Transverse colon (tissue), 4 donors: ENCODE measurements at regions not wholly inside any gene's neighbourhood (a gene's known extent, or its start where the extent isn't known, plus 50 kb on each side); places are given as distances from the start of the nearest gene placed in this dataset.

ENCODE experiments used
- DNase-seq: peaks from one replicate; pipeline ENCODE4 v3.0.0-alpha.2; 2019
- H3K27ac ChIP-seq, 4 donors: fragments of 200-600 bp; sonication (generic); 2 replicates each; pipeline ENCODE4 v1.5.1; 2016 to 2018; ENCODE audit warnings: inconsistent platforms in 4 of 4
- H3K27me3 ChIP-seq: fragments of 200-600 bp; sonication (generic); 2 replicates; pipeline ENCODE4 v1.5.1; 2017; ENCODE audit warnings: inconsistent platforms
- H3K36me3 ChIP-seq, 4 donors: fragments of 200-600 bp; sonication (generic); 2 replicates each; pipeline ENCODE4 v1.5.1; 2017 to 2019; ENCODE audit warnings: inconsistent platforms in 4 of 4
- H3K4me1 ChIP-seq, 4 donors: fragments of 200-600 bp; sonication (generic); 2 replicates each; pipeline ENCODE4 v1.5.1; 2017 to 2020; ENCODE audit warnings: inconsistent platforms in 4 of 4
- H3K4me3 ChIP-seq, 4 donors: fragments of 200-600 bp; sonication (generic); 1 replicate in 1 of 4; 2 replicates in 3 of 4; pipeline versions ENCODE4 v1.5.1 to v1.6.1; 2017 to 2019; ENCODE audit warnings: inconsistent platforms in 4 of 4
- H3K9me3 ChIP-seq, 2 donors: fragments of 200-600 bp; sonication (generic); 2 replicates each; pipeline ENCODE4 v1.5.1; 2017 to 2019; ENCODE audit warnings: inconsistent platforms in 2 of 2
- EP300 ChIP-seq: sonication (generic); formaldehyde crosslinking; IDR thresholded peaks from one replicate; pipeline ENCODE4 v1.6.1; 2017; ENCODE audit warnings: antibody characterized with exemption, low read depth
- POLR2A ChIP-seq: fragments of 450-650 bp; IDR thresholded peaks from one replicate; pipeline ENCODE4 v1.6.1; 2016; ENCODE audit warnings: antibody characterized with exemption, mild to moderate bottlenecking, moderate library complexity
- POLR2AphosphoS5 ChIP-seq, 3 donors: sonication (generic); formaldehyde crosslinking; IDR thresholded peaks; one replicate each; pipeline ENCODE4 v1.6.1; 2016; ENCODE audit warnings: antibody characterized with exemption in 3 of 3
- WGBS, 2 donors: methylation state at CpG; one replicate each; pipeline ENCODE4 v1.1.5; 2018; ENCODE audit warnings: low coverage in 1 of 2; 5-methylcytosine and 5-hydroxymethylcytosine counted together
- in situ Hi-C, 4 donors: fragments of 200-750 bp; cut with MboI; loops; one replicate each; pipeline versions ENCODE4 v1.15.0 to v1.15.1; 2017; ENCODE audit warnings: low sequenced_read_pairs in 3 of 4, low pct_ligation_motif_present in 1 of 4, low pct_unique_long_range_greater_than_20kb in 1 of 4
- intact Hi-C: fragments of 100-400 bp; cut with DNase I; formaldehyde crosslinking; loops from one replicate; pipeline ENCODE4 v1.15.1; 2023; ENCODE audit warnings: low total_unique reads
- TF ChIP-seq, protein P1 (sequence below), 5 experiments: fragments of 200-600 bp in 3 of 5; fragments of 450-650 bp in 2 of 5; sonication (generic) in 3 of 5; IDR thresholded peaks; 1 replicate in 2 of 5; 2 replicates in 3 of 5; pipeline ENCODE4 v1.5.1; 2016 to 2017; ENCODE audit warnings: antibody characterized with exemption in 5 of 5, inconsistent platforms in 3 of 5, mild to moderate bottlenecking in 2 of 5, moderate library complexity in 1 of 5

DNA sequence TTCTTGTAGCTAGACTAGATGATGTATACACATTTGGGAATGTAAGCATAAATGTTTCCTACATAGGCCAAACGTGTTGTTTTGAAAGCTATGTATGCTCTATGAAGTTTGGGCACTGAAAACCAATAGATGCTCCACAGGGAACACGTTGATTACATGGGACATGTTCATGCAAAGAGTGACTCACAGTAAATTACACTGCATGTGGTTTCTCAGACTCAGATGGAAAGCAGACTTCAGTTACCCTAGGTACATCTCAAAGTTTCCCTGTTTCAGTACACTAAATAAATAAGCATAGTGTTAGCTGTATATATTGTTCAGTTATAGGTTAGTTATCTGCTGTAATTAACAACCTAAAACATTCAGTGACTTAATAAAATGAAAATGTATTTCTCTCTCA lies 301.9 kb upstream of the RUNX1 start:
- in situ Hi-C loops (no loop called here), intact Hi-C loops (no loop called here)
- no peak for DNase-seq
- TF ChIP-seq POLR2AphosphoS5 (IDR thresholded peaks at IDR 0.05) (no peak), POLR2A (no peak), EP300 (no peak)
- TF ChIP-seq, protein P1, sequence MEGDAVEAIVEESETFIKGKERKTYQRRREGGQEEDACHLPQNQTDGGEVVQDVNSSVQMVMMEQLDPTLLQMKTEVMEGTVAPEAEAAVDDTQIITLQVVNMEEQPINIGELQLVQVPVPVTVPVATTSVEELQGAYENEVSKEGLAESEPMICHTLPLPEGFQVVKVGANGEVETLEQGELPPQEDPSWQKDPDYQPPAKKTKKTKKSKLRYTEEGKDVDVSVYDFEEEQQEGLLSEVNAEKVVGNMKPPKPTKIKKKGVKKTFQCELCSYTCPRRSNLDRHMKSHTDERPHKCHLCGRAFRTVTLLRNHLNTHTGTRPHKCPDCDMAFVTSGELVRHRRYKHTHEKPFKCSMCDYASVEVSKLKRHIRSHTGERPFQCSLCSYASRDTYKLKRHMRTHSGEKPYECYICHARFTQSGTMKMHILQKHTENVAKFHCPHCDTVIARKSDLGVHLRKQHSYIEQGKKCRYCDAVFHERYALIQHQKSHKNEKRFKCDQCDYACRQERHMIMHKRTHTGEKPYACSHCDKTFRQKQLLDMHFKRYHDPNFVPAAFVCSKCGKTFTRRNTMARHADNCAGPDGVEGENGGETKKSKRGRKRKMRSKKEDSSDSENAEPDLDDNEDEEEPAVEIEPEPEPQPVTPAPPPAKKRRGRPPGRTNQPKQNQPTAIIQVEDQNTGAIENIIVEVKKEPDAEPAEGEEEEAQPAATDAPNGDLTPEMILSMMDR (IDR thresholded peaks at IDR 0.05), result no peak
- Histone ChIP-seq H3K9me3 (no peaks in the 10 kb centered on the region), H3K4me1 (peaks cover 0 to 2% (median 0%) of the 10 kb centered on the region in 4 donors), H3K4me3 (no peak overlapping the region), H3K36me3 (no peaks in the 10 kb centered on the region), H3K27ac (no peak overlapping the region), H3K27me3 (no peaks in the 10 kb centered on the region)
- WGBS, 2 donors, result 59 to 65% methylated on average over 2 of the region's 2 CpGs

DNA sequence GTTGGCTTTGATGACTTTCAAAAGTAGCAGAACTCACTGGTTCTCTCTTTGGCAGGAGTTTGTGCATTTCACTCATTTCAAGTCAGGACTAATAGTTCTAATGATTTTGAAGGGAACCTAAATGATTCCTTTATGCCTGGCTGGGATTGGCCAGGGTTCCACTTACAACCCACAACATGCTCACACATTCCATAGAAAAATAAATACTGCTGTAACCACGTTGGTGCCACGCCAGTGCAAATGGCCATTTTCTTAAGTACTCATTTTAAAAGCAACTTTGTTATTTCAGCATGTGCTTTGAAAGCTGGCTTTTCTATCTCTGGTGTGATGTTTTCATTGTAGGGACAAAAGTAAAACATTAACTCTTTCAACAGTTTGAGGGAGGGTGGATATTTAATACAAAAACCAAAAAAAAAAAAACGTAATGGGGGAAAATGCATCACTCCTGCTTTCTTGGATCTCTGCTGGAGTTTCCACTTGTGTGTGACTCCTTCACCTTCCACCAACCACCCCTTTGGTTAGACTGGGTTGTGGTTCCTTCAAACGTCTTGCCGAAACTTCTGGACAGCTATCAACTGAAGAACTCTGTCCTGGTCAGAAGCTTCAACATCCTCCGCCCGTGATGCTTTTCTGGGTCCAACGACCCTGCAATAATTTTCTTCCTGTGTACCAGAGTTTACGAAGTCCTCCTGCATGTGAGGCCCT lies 300.4 kb upstream of the RUNX1 start:
- H3K27me3 ChIP-seq, result no peaks in the 10 kb centered on the region
- intact Hi-C loops, result loop anchor here (10.0 kb wide), 1 partner anchor 1705 kb away; the partner anchor contains the start of genes CRYZL1 and ITSN1
- 74 to 76% methylated on average over 8 to 9 of the region's 9 CpGs for WGBS, 2 donors
- no peaks in the 10 kb centered on the region for H3K9me3 ChIP-seq
- no peaks in the 10 kb centered on the region for H3K36me3 ChIP-seq
- H3K4me3 ChIP-seq, result no peak overlapping the region
- in situ Hi-C loops, result loop anchor here in 1 of 4 donors (25.0 kb wide), 1 partner anchor 112 kb away; no protein-coding TSS in a partner anchor
- peaks cover 0 to 2% (median 0%) of the 10 kb centered on the region in 4 donors for H3K4me1 ChIP-seq
- DNase-seq, result no peak
- TF ChIP-seq POLR2AphosphoS5 (IDR thresholded peaks at IDR 0.05) (no peak), EP300 (no peak), POLR2A (no peak)
- TF ChIP-seq, protein P1 (IDR thresholded peaks at IDR 0.05), result no peak
- no peak overlapping the region for H3K27ac ChIP-seq

DNA sequence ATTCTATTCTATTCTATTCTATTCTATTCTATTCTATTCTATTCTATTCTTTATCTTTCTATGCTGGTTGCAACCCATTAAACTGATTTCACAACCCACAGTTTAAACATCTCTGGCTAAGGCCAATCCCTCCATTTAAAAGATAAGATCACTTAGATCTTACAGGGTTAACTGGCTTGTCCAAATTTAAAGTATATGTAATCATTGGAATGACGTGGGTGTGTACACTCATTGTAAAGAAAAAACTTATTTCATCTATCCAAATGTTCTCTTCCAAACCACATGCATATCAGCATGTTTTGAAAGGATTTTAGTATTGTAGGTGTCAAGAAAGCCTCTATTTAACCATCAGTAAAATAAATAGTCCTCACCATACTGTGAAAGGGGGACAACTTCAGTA lies 299.6 kb upstream of the RUNX1 start:
- DNase-seq, result no peak
- H3K4me1 ChIP-seq, result peaks cover 0 to 2% (median 0%) of the 10 kb centered on the region in 4 donors
- intact Hi-C loops, result loop anchor here (10.0 kb wide), 1 partner anchor 1704 kb away; the partner anchor contains the start of genes CRYZL1 and ITSN1
- no peak overlapping the region for H3K27ac ChIP-seq
- in situ Hi-C loops, result loop anchor here in 1 of 4 donors (25.0 kb wide), 1 partner anchor 111 kb away; no protein-coding TSS in a partner anchor
- no peaks in the 10 kb centered on the region for H3K9me3 ChIP-seq
- WGBS, 2 donors, result 19 to 25% methylated on average over 1 of the region's 1 CpG
- no peaks in the 10 kb centered on the region for H3K27me3 ChIP-seq
- no peak overlapping the region for H3K4me3 ChIP-seq
- no peaks in the 10 kb centered on the region for H3K36me3 ChIP-seq
- TF ChIP-seq POLR2AphosphoS5 (IDR thresholded peaks at IDR 0.05) (no peak), POLR2A (no peak), EP300 (no peak)
- TF ChIP-seq, protein P1 (IDR thresholded peaks at IDR 0.05), result no peak

DNA sequence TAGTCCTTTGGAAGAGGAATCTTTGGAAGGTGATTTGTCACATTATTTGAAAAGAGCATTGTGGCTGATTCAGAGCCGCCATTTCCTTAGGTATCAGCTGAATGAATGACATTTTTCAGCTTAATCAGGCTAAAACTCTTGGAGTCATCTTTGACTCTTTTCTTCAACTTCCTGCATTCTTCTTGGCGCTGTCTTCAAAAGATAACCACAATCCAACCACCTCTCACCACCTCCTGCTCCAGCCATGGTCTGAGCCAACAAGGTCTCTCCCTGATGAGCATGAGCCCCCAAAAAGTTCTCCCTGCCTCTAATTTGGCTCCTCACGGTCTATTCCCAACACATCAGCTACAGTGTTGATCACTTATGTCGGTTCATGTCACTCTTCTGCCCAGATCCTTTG lies 297.6 kb upstream of the RUNX1 start:
- no peak for DNase-seq
- in situ Hi-C loops, result loop anchor here in 1 of 4 donors (25.0 kb wide), 1 partner anchor 109 kb away; no protein-coding TSS in a partner anchor
- TF ChIP-seq POLR2AphosphoS5 (IDR thresholded peaks at IDR 0.05), result no peak
- TF ChIP-seq POLR2A, result no peak
- no peak for TF ChIP-seq EP300
- TF ChIP-seq, protein P1 (IDR thresholded peaks at IDR 0.05), result no peak
- Histone ChIP-seq H3K4me3 (no peak overlapping the region), H3K27ac (no peak overlapping the region), H3K4me1 (no peaks in the 10 kb centered on the region), H3K27me3 (no peaks in the 10 kb centered on the region), H3K36me3 (no peaks in the 10 kb centered on the region), H3K9me3 (no peaks in the 10 kb centered on the region)
- intact Hi-C loops, result loop anchor here (10.0 kb wide), 1 partner anchor 1702 kb away; the partner anchor contains the start of genes CRYZL1 and ITSN1
- 90 to 93% methylated on average over 4 of the region's 4 CpGs for WGBS, 2 donors
